Head of caudate nucleus (tissue), 42 donors: ENCODE measurements at regions not wholly inside any gene's neighbourhood (a gene's known extent, or its start where the extent isn't known, plus 50 kb on each side); places are given as distances from the start of the nearest gene placed in this dataset.

ENCODE experiments used
- DNase-seq, 42 donors: peaks; one replicate each; pipeline versions ENCODE4 v3.0.0 to v3.0.0-alpha.2; 2020 to 2021; ENCODE audit warnings: mixed read lengths in 7 of 42
- intact Hi-C: fragments of 100-400 bp; cut with DNase I; formaldehyde crosslinking; loops from one replicate; pipeline ENCODE4 v1.15.0; 2022

DNA sequence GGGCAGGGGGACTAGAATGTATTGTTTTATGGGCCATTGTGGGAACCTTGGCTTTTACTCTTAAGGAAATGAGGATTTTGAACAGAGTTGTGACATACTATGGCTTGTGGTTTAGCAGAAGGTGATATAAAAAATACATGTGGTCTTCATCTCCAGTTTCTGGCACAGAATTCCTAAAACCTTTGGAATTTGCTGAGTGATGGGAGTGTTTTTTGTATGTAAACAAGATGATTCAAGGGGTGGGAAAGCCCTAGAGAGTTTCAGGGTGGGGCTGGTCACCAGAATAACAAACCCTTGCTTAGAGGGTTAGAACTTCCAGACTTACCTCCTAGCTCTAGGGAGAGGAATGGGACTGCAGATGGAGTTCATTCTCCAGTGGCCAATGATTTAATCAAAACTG is 316.1 kb downstream of the PHKB start:
- intact Hi-C loops = no loop called here
- DNase-seq = no peak

DNA sequence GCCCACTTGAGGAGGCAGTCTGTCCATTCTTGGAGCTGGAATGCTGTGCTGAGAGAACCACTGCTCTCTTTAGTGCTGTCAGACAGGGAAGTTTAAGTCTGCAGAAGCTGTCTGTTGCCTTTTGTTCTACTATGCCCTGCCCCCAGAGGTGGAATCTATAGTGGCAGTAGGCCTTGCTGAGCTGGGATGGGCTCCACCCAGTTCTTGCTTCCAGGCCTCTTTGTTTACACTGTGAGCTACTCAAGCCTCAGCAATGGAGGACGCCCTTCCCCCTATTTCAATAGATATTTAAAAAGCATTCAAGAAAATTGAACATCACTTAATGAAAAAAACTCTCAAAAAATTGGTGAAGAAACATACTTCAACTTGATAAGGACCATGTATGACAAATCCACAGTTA is 313.5 kb downstream of the PHKB start:
- intact Hi-C loops = no loop called here

DNA sequence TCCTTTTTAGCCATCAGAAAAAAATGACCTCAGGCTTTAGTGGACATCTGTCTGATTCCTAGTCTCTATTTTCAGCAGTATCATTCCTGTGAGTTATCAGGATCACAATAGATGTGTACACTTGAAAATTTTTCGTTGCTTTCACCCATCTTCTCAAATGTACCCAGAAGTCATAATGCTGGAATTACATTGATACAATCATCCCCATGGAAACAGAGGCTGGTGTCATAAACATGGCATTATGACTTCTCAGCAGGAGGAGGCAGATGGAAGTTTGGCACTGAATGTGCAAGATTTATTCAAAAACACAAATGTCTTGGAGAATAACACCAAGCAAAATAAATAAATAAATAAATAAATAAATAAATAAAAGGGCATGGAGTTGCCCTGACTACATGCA is 292.5 kb downstream of the PHKB start:
- intact Hi-C loops = no loop called here
- DNase-seq = no peak

More for the DNA sequence above, 313.5 kb downstream of the PHKB start:
- DNase-seq = no peak
